WI38 (cell line): ENCODE measurements at regions not wholly inside any gene's neighbourhood (a gene's known extent, or its start where the extent isn't known, plus 50 kb on each side); places are given as distances from the start of the nearest gene placed in this dataset.

Source experiments
- H3K4me3 ChIP-seq: 2 replicates; pipeline ENCODE4 v1.5.1; 2011; ENCODE audit warnings: low read depth, mild to moderate bottlenecking, control low read depth, low read length
- CTCF ChIP-seq: IDR thresholded peaks from 2 replicates; pipeline ENCODE4 v1.5.1; 2012; ENCODE audit warnings: low read depth, mild to moderate bottlenecking, control low read depth, low read length

- no peak for TF ChIP-seq CTCF
- H3K4me3 ChIP-seq = no peak overlapping the region
Observed at GRCh38 chr1:147478521-147478920, 62.8 kb upstream of the BCL9 start.

- no peak for TF ChIP-seq CTCF
- no peak overlapping the region for H3K4me3 ChIP-seq
Observed at GRCh38 chr1:147479864-147480564, 61.3 kb upstream of the BCL9 start.

- H3K4me3 ChIP-seq = no peak overlapping the region
- no peak for TF ChIP-seq CTCF
Observed at GRCh38 chr1:147480565-147480935, 60.8 kb upstream of the BCL9 start.

GRCh38 chr1:147486876-147487656 is 54.2 kb upstream of the BCL9 start:
- no peak for TF ChIP-seq CTCF
- H3K4me3 ChIP-seq = no peak overlapping the region

- no peak for TF ChIP-seq CTCF
- H3K4me3 ChIP-seq = no peak overlapping the region
Observed at GRCh38 chr1:147491098-147491497, 50.2 kb upstream of the BCL9 start.
